HG03571 (cell line): ENCODE measurements at regions not wholly inside any gene's neighbourhood (a gene's known extent, or its start where the extent isn't known, plus 50 kb on each side); places are given as distances from the start of the nearest gene placed in this dataset.
"Not testable (repeated sequence)": the region's sequence is repeated elsewhere in the genome, so short reads cannot be mapped to it uniquely, and the experiment has no call there.

Experiments
- ATAC-seq: cut with Tn5 transposase; IDR thresholded peaks from one replicate; pipeline ENCODE4 v1.9.1; 2021; ENCODE audit not compliant: unreplicated experiment

- ATAC-seq, result not testable (repeated sequence)
Measured at GRCh38 chr14:105600195-105600938, 74.0 kb downstream of the TMEM121 start.

DNA sequence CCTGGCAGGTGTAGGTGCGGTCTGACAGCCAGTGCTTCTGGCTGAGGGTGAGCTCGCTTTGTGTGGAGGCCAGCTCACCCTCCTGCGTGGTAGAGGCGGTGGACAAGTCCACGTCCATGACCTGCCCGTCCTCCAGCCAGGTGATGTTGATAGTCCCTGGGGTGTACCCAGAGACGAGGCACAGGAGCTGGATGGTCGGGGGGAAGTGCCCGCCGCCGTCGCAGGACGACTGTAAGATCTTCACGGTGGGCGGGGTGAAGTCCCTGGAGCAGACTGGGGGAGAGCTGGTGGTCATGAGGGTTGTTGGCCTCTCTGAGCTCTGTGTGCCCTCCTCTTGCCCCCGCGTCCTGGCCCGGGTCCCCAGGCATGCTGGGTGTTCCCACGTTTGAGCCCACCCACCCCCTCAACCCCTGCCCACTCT, 74.6 kb downstream of the TMEM121 start:
- ATAC-seq, result no peak

GRCh38 chr14:105601360-105602242, 75.2 kb downstream of the TMEM121 start:
- no peak for ATAC-seq

DNA sequence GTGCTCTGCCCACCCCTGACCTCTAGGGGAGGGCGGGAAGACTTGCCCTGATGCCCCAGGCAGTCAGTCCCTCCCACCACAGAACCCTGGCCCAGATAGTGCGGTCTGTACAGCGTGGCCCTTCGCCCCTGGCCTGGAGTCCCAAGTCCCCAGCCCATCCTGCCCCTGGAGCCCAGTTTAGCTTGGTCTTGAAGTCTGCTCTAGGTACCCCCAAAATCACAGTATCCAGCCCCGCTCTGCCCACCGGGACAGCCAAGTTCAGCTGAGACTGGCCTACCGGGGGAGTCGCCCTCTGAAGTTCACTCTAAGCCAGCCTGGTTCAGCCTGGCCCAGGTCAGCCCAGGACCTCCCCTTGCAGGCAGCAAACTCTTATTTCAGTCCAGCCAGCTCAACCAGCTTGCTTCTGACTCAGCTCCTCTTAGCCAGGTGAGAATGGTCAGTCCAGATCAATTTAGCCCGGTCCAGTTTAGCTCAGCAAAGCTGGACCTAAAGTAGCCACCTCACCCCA, 75.9 kb downstream of the TMEM121 start:
- ATAC-seq, result no peak

DNA sequence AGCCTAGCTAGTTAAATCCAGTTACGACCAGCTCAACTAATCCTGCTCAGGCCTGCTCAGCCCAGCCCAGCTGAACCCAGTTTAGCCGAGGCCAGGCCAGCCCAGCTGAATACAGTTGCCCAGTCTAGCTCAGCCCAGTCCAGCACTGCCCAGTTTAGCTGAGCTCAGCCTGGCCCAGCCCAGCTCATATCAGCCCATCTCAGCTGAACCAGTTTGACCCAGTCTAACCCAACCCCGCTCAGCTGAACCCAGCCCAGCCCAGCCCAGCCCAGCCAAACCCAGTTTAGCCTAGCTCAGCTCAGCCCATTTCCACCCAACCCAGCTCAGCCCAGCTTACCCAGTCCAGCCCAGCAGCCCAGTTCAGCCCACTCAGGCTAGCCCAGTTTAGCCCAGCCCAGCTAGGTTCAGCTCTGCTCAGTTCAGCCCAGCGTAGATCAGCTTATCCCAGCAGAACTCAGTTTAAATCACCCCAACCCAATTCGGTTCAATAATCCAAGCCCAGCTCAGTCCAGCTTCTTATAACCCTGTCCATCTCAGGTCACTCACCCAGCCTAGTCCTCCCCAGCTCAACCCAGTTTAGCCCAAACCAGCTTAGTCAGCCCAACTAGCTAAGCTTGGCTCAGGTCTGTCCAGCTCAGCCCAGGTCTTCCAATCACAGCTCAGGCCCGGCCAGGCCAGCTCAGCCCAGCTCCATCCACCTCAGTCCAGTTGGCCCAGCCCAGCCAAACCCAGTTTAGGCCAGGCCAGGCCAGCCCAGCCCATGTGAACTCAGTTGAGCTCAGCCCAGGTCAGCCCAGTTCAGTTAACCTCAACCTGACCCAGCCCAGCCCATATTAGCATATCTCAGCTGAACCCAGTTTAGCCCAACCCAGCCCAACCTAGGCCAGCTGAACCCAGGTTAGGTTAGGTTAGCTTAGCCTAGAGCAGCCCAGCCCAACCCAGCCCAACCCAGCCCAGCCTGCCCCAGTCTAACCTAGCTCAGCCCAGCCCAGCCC, 76.7 kb downstream of the TMEM121 start:
- ATAC-seq, result no peak

- not testable (repeated sequence) for ATAC-seq
Measured at GRCh38 chr14:105604531-105605463, 78.4 kb downstream of the TMEM121 start.

DNA sequence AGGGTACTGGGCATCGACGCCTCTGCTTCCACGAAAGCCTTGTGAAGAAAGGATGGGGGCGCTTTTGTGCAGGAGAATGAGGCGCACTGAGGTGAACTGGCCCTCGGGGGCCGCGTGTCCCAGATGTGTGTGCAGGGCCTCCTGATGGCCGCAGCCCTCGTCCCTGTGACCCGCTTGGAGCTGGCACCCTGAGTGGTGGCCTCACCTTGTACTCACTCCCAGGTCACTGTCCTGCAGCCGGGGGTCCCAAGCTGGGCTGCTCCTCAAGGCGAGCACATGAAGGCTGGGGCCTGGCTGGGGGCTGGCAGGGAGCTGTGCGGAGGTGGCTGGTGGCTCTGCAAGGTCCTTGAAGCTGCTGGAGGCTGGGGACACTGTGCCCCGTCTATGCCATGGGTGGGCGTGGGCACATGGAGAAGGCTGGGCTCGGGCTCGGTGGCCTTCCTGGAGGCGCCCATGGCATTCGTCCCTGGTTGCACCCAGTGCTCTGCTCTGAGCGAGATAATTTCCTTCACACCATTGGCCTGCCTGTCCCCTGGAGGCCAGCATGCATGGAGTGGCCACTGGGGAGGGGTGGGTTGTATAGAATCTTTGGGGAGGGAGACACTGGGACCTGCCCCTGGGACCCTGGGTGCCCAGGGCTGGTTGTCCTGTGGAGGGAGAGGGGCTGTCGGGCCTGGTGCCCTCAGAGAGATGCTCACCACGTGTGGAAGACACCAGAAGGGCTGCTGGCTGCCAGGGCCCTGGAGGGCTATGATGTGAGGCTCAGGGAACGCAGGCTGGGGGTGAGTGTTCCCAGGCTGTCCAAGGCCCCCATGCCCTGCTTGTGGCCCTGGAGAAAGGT, 79.3 kb downstream of the TMEM121 start:
- ATAC-seq, result no peak

- not testable (repeated sequence) for ATAC-seq
Measured at GRCh38 chr14:105606305-105606975, 80.1 kb downstream of the TMEM121 start.

GRCh38 chr14:105607025-105607424, 80.6 kb downstream of the TMEM121 start:
- not testable (repeated sequence) for ATAC-seq

- ATAC-seq, result not testable (repeated sequence)
Measured at GRCh38 chr14:105614987-105615386, 88.6 kb downstream of the TMEM121 start.

GRCh38 chr14:105615986-105616801, 89.8 kb downstream of the TMEM121 start:
- ATAC-seq, result not testable (repeated sequence)

GRCh38 chr14:105616802-105617192, 90.4 kb downstream of the TMEM121 start:
- ATAC-seq, result no peak

- ATAC-seq, result no peak
Measured at GRCh38 chr14:105617201-105617777, 90.9 kb downstream of the TMEM121 start.

DNA sequence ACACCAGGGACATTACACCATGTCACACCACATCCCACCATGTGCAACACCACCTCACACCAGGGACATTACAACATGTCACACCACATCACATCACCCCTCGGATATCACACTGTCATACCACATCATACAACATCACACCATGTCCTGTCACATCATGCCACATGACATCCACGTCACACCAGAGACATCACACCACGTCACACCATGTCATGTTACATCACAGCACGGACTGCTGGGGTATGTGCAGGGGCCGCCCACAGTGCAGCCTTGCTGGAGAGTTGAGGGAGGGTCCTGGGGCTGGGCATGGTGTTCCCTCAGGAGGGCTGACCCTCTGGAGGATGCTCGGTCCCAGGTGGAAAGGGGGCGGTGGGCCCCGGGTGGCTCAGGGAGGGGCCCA, 91.4 kb downstream of the TMEM121 start:
- ATAC-seq, result not testable (repeated sequence)

DNA sequence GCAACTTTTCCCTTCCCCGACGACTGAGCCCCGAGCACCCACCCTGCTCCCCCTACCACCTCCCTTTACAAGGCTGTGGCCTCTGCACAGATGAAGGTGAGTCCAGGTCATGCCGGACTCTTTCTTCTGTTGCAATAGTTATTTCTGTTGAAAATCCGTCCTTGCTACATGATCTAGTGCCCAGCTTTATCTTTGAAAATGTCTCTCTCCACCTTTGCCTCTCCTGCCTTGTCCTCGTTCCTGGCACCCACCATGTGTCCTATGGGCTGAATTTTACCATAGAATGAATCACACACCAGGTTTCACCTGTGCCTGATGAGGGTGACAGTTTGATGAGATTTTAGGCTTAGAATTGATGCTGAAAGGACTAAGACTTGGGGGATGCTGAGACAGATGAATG, 92.9 kb downstream of the TMEM121 start:
- ATAC-seq, result not testable (repeated sequence)

DNA sequence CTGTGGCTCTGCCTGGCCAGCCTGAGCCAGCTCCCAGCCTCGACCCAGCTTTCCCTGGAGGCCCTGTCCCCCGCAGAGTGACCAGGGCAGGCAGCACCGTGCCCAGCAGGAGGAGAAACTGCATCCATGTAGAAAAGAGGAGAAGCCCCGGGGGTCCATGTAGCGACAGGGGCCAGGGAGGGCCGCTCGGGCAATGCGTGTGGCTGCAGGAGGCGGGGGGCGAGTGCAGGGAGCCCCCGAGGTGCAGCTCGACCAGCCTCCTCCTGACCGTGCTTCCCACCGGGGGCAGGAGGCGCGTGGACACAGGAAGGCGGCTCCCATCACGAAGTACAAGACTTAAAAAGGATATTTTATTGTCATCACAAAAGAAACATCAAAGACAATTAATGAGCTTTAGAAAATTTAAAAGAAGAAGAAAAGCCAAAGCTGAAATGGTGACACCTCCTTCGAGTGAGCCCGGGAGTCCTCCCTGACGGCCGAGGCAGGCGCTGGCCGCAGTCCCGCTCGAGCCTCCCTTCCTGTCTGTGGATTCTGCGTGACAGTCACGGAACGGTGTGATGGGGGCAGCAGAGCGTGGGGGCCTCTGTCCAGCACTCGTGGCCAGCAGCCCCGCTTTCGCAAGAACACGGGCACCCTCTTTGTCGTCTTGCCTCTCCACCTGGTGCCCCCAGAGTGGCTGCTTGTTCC, 93.9 kb downstream of the TMEM121 start:
- not testable (repeated sequence) for ATAC-seq
